ENCODE measurements at regions not wholly inside any gene's neighbourhood (a gene's known extent, or its start where the extent isn't known, plus 50 kb on each side); places are given as distances from the start of the nearest gene placed in this dataset.

DNA sequence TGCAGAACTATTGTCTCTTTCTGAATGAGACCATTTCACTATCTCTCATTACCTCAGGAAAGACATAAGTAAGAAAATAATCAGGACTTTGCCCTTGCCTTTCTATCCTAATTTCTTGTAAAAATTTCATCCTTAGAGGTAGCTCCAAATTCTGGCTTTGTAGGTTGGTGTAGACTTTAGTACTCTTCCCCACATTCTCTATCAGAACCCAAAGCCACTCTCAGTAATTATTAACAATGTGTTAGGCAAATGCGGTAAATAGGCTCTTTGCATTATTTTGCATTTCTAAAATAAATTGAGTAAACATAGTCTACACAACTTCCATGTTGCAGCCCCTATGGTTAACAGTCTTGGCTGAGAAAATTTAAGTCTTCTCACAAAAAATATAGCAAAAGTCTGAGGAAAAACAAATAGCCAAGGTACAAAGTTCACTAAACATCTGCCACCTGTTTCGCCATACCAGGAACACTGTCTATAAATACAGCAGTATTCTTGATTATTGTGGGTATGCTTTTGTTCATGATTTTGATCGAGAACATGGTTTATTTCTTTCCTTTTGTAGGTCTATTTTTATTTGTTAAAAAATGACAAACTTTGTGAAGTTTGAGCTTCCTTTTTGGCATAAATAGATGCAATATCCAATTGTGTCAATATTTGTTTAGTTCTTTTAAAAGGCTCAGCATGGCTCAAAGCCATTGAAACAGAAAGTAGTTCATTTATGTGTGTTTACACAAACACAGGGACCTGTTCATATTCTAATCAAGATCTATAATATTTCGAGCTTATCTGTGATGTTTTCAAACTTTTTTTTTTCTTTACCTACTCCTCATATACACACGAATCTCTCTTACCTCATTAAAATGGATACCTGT, 1061.5 kb downstream of the CNTNAP5 start:
- H3K27me3 ChIP-seq, result no peaks in the 10 kb centered on the region
- no peaks in the 10 kb centered on the region for H3K9me3 ChIP-seq
- no peak for ATAC-seq
- no peaks in the 10 kb centered on the region for H3K4me1 ChIP-seq
- TF ChIP-seq EP300 (IDR thresholded peaks at IDR 0.05) (no peak), POLR2AphosphoS5 (IDR thresholded peaks at IDR 0.05) (no peak), POLR2A (IDR thresholded peaks at IDR 0.05) (no peak)
- TF ChIP-seq, protein P1, sequence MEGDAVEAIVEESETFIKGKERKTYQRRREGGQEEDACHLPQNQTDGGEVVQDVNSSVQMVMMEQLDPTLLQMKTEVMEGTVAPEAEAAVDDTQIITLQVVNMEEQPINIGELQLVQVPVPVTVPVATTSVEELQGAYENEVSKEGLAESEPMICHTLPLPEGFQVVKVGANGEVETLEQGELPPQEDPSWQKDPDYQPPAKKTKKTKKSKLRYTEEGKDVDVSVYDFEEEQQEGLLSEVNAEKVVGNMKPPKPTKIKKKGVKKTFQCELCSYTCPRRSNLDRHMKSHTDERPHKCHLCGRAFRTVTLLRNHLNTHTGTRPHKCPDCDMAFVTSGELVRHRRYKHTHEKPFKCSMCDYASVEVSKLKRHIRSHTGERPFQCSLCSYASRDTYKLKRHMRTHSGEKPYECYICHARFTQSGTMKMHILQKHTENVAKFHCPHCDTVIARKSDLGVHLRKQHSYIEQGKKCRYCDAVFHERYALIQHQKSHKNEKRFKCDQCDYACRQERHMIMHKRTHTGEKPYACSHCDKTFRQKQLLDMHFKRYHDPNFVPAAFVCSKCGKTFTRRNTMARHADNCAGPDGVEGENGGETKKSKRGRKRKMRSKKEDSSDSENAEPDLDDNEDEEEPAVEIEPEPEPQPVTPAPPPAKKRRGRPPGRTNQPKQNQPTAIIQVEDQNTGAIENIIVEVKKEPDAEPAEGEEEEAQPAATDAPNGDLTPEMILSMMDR (IDR thresholded peaks at IDR 0.05), result no peak
- no peaks in the 10 kb centered on the region for H3K36me3 ChIP-seq
- WGBS, 2 donors (ENCODE audit: low coverage in 1 of 2), result 74 to 81% methylated on average over 5 of the region's 5 CpGs
- no peak overlapping the region for H3K27ac ChIP-seq
- H3K4me3 ChIP-seq, result no peak overlapping the region

DNA sequence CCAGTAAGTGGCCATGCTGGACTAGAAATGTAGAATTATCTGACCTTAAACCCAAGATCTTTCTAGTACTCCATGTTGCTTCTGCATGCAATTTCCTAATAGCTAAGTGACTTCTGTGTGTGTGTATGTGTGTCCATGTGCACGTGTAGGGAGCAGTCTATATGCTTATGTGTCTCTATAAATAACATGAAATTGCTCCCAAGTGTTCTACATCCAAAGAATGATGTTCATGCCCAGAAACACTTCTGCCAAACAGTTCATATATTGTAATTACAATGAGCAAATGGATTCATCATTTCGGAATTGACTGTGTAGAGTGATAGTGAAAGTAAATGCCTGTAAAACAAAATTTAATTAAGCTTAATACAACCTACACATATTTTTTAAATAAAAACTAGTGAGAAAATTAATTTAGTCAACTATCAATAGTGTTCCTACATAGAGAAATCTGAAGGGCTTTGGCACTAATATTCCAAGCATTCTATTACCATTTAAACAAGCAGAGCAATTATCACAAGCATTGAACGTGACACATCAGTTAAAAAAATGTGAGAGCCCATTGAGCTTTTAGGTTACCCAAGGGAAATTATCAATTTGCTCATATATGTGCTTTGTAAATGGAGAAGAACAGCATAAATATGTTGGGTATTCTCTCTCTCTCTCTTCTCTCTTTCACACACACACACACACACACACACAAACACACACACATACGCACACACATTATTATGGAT, 1067.4 kb downstream of the CNTNAP5 start:
- WGBS, 2 donors (ENCODE audit: low coverage in 1 of 2), result 70 to 88% methylated on average over 3 to 4 of the region's 4 CpGs
- Histone ChIP-seq H3K4me1 (no peaks in the 10 kb centered on the region), H3K27ac (no peak overlapping the region), H3K27me3 (no peaks in the 10 kb centered on the region), H3K9me3 (no peaks in the 10 kb centered on the region), H3K36me3 (no peaks in the 10 kb centered on the region), H3K4me3 (no peak overlapping the region)
- TF ChIP-seq EP300 (IDR thresholded peaks at IDR 0.05), result no peak
- ATAC-seq, result no peak

DNA sequence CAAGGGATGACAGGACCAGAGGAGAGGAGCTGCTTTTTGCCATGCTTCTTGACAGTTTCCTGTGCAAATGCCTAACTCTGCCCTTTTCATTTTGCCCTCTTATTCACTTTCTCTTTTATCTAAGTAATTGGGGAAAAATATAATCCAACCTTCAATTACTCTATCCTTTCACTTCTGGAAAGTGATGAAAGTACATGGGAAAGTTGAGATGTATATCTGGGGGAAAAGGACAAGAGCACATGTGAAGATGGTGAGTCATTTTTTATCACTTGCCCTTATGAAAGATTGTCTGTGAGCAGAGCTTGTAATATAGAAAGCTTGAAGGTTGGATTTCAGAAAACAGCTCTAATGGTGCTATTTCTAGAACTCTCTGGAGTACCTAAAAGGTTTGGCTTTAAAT, 1070.7 kb downstream of the CNTNAP5 start:
- no peak for ATAC-seq
- H3K9me3 ChIP-seq, result no peaks in the 10 kb centered on the region
- TF ChIP-seq POLR2A (IDR thresholded peaks at IDR 0.05) (no peak), POLR2AphosphoS5 (IDR thresholded peaks at IDR 0.05) (no peak), EP300 (IDR thresholded peaks at IDR 0.05) (no peak)
- TF ChIP-seq, protein P1 (IDR thresholded peaks at IDR 0.05), result no peak
- no peak overlapping the region for H3K27ac ChIP-seq
- H3K4me3 ChIP-seq, result no peak overlapping the region
- no peaks in the 10 kb centered on the region for H3K36me3 ChIP-seq
- H3K4me1 ChIP-seq, result no peaks in the 10 kb centered on the region
- H3K27me3 ChIP-seq, result no peaks in the 10 kb centered on the region

DNA sequence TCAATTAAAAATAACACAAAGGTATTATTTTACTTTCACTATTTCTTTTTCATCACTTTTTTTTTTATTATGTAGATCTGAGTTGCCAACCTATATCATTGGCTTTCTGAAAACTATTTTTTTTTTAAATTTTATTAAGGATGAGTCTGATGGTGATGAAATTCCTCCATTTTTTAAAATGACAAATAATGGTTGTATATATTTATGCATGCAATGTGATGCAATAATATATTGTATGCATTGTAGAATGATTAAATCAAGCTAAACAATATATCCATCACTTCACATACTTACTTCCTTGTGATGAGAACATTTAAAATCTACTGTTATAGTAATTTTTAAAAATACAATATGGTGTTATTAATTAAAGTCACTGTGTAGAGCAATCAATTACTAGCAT, 1081.6 kb downstream of the CNTNAP5 start:
- TF ChIP-seq EP300 (IDR thresholded peaks at IDR 0.05), result no peak
- TF ChIP-seq POLR2A (IDR thresholded peaks at IDR 0.05), result no peak
- TF ChIP-seq, protein P1 (IDR thresholded peaks at IDR 0.05), result no peak
- no peak for TF ChIP-seq POLR2AphosphoS5 (IDR thresholded peaks at IDR 0.05)
- no peak overlapping the region for H3K4me3 ChIP-seq
- H3K4me1 ChIP-seq, result no peaks in the 10 kb centered on the region
- H3K9me3 ChIP-seq, result no peaks in the 10 kb centered on the region
- H3K27ac ChIP-seq, result no peak overlapping the region
- H3K27me3 ChIP-seq, result no peaks in the 10 kb centered on the region
- no peaks in the 10 kb centered on the region for H3K36me3 ChIP-seq
- no peak for ATAC-seq

DNA sequence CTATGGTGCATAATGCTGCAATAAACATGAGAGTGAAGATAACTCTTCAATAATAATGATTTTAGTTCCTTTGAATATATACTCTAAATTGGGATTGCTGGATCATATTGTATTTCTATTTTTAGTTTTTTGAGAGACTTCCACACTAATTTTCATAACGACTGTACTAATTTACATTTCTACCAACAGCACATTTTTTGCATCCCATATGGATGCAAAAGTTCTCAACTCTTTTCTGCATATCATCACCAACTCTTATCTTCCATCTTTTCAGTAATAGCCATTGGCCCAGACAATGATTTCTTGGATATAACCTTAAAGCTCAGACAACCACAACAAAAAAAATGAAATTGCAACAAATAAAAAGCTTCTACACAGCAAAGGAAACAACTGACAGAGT, 1082.4 kb downstream of the CNTNAP5 start:
- no peak overlapping the region for H3K4me3 ChIP-seq
- no peak for ATAC-seq
- WGBS, 2 donors (ENCODE audit: low coverage in 1 of 2), result 62 to 82% methylated on average over 1 of the region's 1 CpG
- H3K36me3 ChIP-seq, result no peaks in the 10 kb centered on the region
- H3K27ac ChIP-seq, result no peak overlapping the region
- no peaks in the 10 kb centered on the region for H3K9me3 ChIP-seq
- no peaks in the 10 kb centered on the region for H3K27me3 ChIP-seq
- H3K4me1 ChIP-seq, result no peaks in the 10 kb centered on the region
- TF ChIP-seq POLR2AphosphoS5 (IDR thresholded peaks at IDR 0.05) (no peak), EP300 (IDR thresholded peaks at IDR 0.05) (no peak), POLR2A (IDR thresholded peaks at IDR 0.05) (no peak)
- TF ChIP-seq, protein P1 (IDR thresholded peaks at IDR 0.05), result no peak
